Fibroblast of lung (primary cell): ENCODE measurements at regions not wholly inside any gene's neighbourhood (a gene's known extent, or its start where the extent isn't known, plus 50 kb on each side); places are given as distances from the start of the nearest gene placed in this dataset.

Experiments used
- DNase-seq, 2 donors: peaks; one replicate each; pipeline versions ENCODE4 v3.0.0 to v3.0.0-alpha.2; 2010; ENCODE audit warnings: low read depth in 2 of 2
- H2AFZ ChIP-seq: 2 replicates; pipeline ENCODE4 v1.5.1; 2012; ENCODE audit warnings: low read length, control low read depth, inconsistent platforms
- H3K27ac ChIP-seq: 2 replicates; pipeline ENCODE4 v1.5.1; 2011; ENCODE audit warnings: low read length, control low read depth; ENCODE audit not compliant: insufficient read depth
- H3K27me3 ChIP-seq: 2 replicates; pipeline ENCODE4 v1.5.1; 2011; ENCODE audit warnings: mild to moderate bottlenecking, low read length; ENCODE audit not compliant: control insufficient read depth, insufficient read depth
- H3K36me3 ChIP-seq: 2 replicates; pipeline ENCODE4 v1.5.1; 2011; ENCODE audit warnings: low read length; ENCODE audit not compliant: control insufficient read depth, insufficient read depth
- H3K4me1 ChIP-seq: 2 replicates; pipeline ENCODE4 v1.5.1; 2011; ENCODE audit warnings: low read length; ENCODE audit not compliant: control insufficient read depth, insufficient read depth; ENCODE audit errors: extremely low read depth
- H3K4me2 ChIP-seq: 2 replicates; pipeline ENCODE4 v1.5.1; 2011; ENCODE audit warnings: low read length, control low read depth; ENCODE audit not compliant: insufficient read depth; ENCODE audit errors: extremely low read depth
- H3K4me3 ChIP-seq, 4 experiments: fragments of 200-600 bp in 1 of 4; sonication (generic) in 1 of 4; replicated peaks in 1 of 4; 2 replicates each; pipeline ENCODE4 v1.5.1; 2011 to 2016; ENCODE audit warnings: low read length in 4 of 4, low read depth in 3 of 4, mild to moderate bottlenecking in 3 of 4, control low read depth in 2 of 4, inconsistent platforms in 1 of 4, mixed read lengths in 1 of 4; ENCODE audit not compliant: insufficient read depth in 1 of 4; ENCODE audit errors: control extremely low read depth in 1 of 4
- H3K79me2 ChIP-seq: 2 replicates; pipeline ENCODE4 v1.5.1; 2012; ENCODE audit warnings: mild to moderate bottlenecking, low read length, inconsistent platforms; ENCODE audit not compliant: control insufficient read depth, insufficient read depth
- H3K9ac ChIP-seq: 2 replicates; pipeline ENCODE4 v1.5.1; 2011; ENCODE audit warnings: mild to moderate bottlenecking, low read length, control low read depth; ENCODE audit not compliant: insufficient read depth
- H3K9me3 ChIP-seq: 2 replicates; pipeline ENCODE4 v1.5.1; 2012; ENCODE audit warnings: low read depth, low read length; ENCODE audit not compliant: control insufficient read depth, insufficient read depth
- H4K20me1 ChIP-seq: 2 replicates; pipeline ENCODE4 v1.5.1; 2011; ENCODE audit warnings: low read length; ENCODE audit not compliant: control insufficient read depth, insufficient read depth; ENCODE audit errors: extremely low read depth
- CTCF ChIP-seq, 2 donors: IDR thresholded peaks in 1 of 2; conservative IDR thresholded peaks in 1 of 2; 1 replicate in 1 of 2; 2 replicates in 1 of 2; pipeline ENCODE4 v1.5.1; 2011 to 2012; ENCODE audit warnings: low read length in 2 of 2, control low read depth in 1 of 2, inconsistent platforms in 1 of 2, low read depth in 1 of 2, mild to moderate bottlenecking in 1 of 2
- EZH2 ChIP-seq: IDR thresholded peaks from 2 replicates; pipeline ENCODE4 v1.5.1; 2012; ENCODE audit warnings: low read length, control low read depth, mild to moderate bottlenecking; ENCODE audit errors: missing control alignments

GRCh38 chr1:75989121-75989520 is 56.9 kb upstream of the ASB17 start:
- Histone ChIP-seq H3K27ac (no peak overlapping the region), H3K4me1 (no peaks in the 10 kb centered on the region), H3K4me3 (no peak overlapping the region)

GRCh38 chr1:75990686-75991085 is 58.5 kb upstream of the ASB17 start:
- Histone ChIP-seq H3K36me3 (no peaks in the 10 kb centered on the region), H3K27me3 (peaks cover 4% of the 10 kb centered on the region), H3K9ac (no peak overlapping the region), H3K4me2 (no peak overlapping the region), H3K4me3 (no peak overlapping the region), H4K20me1 (no peaks in the 10 kb centered on the region), H3K27ac (no peak overlapping the region), H3K4me1 (no peaks in the 10 kb centered on the region), H2AFZ (no peak overlapping the region), H3K79me2 (no peaks in the 10 kb centered on the region), H3K9me3 (no peaks in the 10 kb centered on the region)
- no peak for TF ChIP-seq EZH2
- no peak for TF ChIP-seq CTCF (conservative IDR thresholded peaks at IDR 0.05 in 1 of 2, IDR thresholded peaks at IDR 0.05 in 1 of 2; ENCODE audit: low read depth in 1 of 2, low read length in 2 of 2)
- no peak for DNase-seq

More at GRCh38 chr1:75989121-75989520, 56.9 kb upstream of the ASB17 start:
- H3K36me3 ChIP-seq, result no peaks in the 10 kb centered on the region
- H2AFZ ChIP-seq, result no peak overlapping the region
- no peaks in the 10 kb centered on the region for H3K9me3 ChIP-seq
- no peak for TF ChIP-seq CTCF (conservative IDR thresholded peaks at IDR 0.05 in 1 of 2, IDR thresholded peaks at IDR 0.05 in 1 of 2; ENCODE audit: low read depth in 1 of 2, low read length in 2 of 2)
- TF ChIP-seq EZH2, result no peak
- no peak overlapping the region for H3K9ac ChIP-seq
- H3K4me2 ChIP-seq, result no peak overlapping the region
- no peaks in the 10 kb centered on the region for H3K79me2 ChIP-seq
- DNase-seq, result no peak
- H4K20me1 ChIP-seq, result no peaks in the 10 kb centered on the region
- H3K27me3 ChIP-seq, result peaks cover 4% of the 10 kb centered on the region

DNA sequence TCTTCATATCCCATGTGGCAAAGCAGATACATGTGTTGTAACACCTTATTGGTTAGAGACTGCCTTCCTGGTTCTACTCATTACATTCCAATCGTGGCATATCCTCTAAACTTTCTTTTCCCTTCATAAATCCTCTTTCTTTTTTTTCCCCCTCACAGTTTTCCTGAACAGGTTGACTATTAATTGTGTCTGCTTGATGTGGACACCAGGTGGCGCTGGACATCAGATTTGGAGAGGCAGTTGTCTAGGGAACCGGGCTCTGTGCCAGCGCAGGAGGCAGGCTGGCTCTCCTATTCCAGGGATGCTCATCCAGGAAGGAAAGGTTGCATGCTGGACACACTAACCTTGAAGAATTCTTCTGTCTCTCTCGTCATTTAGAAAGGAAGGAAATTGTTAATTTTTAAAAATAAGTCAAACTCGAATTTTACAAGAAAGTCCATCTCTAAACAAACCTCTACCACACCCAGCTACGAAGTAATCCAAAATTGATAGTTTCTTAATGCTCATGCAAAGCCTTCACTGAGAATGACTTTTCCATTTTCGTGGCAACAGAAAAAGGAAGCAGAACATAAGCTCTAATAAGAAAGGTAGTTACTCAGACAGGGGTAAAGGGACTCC is 59.4 kb upstream of the ASB17 start:
- no peak for TF ChIP-seq EZH2
- peak; percentile 84 to 87 for TF ChIP-seq CTCF (conservative IDR thresholded peaks at IDR 0.05 in 1 of 2, IDR thresholded peaks at IDR 0.05 in 1 of 2; ENCODE audit: low read depth in 1 of 2, low read length in 2 of 2)

More for the DNA sequence above, 59.4 kb upstream of the ASB17 start:
- H3K27ac ChIP-seq, result no peak overlapping the region
- peak; percentile 73 to 88 for DNase-seq
- no peaks in the 10 kb centered on the region for H3K4me1 ChIP-seq
- no peaks in the 10 kb centered on the region for H3K9me3 ChIP-seq
- H3K27me3 ChIP-seq, result peaks cover 4% of the 10 kb centered on the region
- no peak overlapping the region for H3K4me3 ChIP-seq
- H3K4me2 ChIP-seq, result no peak overlapping the region
- H3K36me3 ChIP-seq, result no peaks in the 10 kb centered on the region
- no peak overlapping the region for H3K9ac ChIP-seq
- no peaks in the 10 kb centered on the region for H3K79me2 ChIP-seq
- no peaks in the 10 kb centered on the region for H4K20me1 ChIP-seq
- no peak overlapping the region for H2AFZ ChIP-seq
